OCI-LY7 (cell line): ENCODE measurements at regions not wholly inside any gene's neighbourhood (a gene's known extent, or its start where the extent isn't known, plus 50 kb on each side); places are given as distances from the start of the nearest gene placed in this dataset. TPM values are rescaled to one million over a fixed set of nuclear protein-coding genes. Genes with fewer than 3 reads are reported as not detected.
"Not testable (repeated sequence)": the region's sequence is repeated elsewhere in the genome, so short reads cannot be mapped to it uniquely, and the experiment has no call there.

ENCODE experiments used
- BruUV-seq: library from RNA; stranded (reverse); fragments of 400-500 nt; replicated peaks from 2 replicates; lab custom pipeline; 2021; lab: Mats Ljungman, UMichigan
- CTCF ChIA-PET: fragments of 300-600 bp; sonication (Branson Sonifier 250); formaldehyde crosslinking; loops from one replicate; lab custom pipeline; 2022; ENCODE audit warnings: antibody characterized with exemption; ENCODE audit not compliant: unreplicated experiment; lab: Charles Lee
- POLR2A ChIA-PET: fragments of 300-600 bp; sonication (Branson Sonifier 250); formaldehyde crosslinking; loops from one replicate; lab custom pipeline; 2022; ENCODE audit warnings: antibody characterized with exemption; lab: Charles Lee
- DNase-seq: peaks from one replicate; pipeline ENCODE4 v3.0.0-alpha.2; 2015; ENCODE audit warnings: low spot score
- H2AFZ ChIP-seq: fragments of 200-600 bp; sonication (generic), shearing (Covaris generic); 2 replicates; pipeline ENCODE4 v1.6.1; 2014; ENCODE audit warnings: mild to moderate bottlenecking, antibody characterized with exemption, low read length, moderate library complexity
- H3K27ac ChIP-seq: fragments of 200-600 bp; sonication (generic); 2 replicates; pipeline ENCODE4 v1.5.1; 2014; ENCODE audit warnings: mixed run types, low read depth, mild to moderate bottlenecking, moderate library complexity, low read length, inconsistent platforms; ENCODE audit not compliant: poor library complexity, severe bottlenecking
- H3K36me3 ChIP-seq: fragments of 200-600 bp; sonication (generic); 2 replicates; pipeline ENCODE4 v1.6.1; 2014; ENCODE audit warnings: mild to moderate bottlenecking, antibody characterized with exemption, low read length, moderate library complexity, mixed read lengths; ENCODE audit not compliant: insufficient read depth
- H3K4me1 ChIP-seq: fragments of 200-600 bp; sonication (generic); 2 replicates; pipeline ENCODE4 v1.5.1; 2014; ENCODE audit warnings: mild to moderate bottlenecking, low read length; ENCODE audit not compliant: insufficient read depth, poor library complexity, severe bottlenecking
- H3K4me2 ChIP-seq: fragments of 200-600 bp; sonication (generic); 2 replicates; pipeline ENCODE4 v1.6.1; 2014; ENCODE audit warnings: mild to moderate bottlenecking, low read length
- H3K4me3 ChIP-seq: fragments of 200-600 bp; sonication (generic); 2 replicates; pipeline ENCODE4 v1.5.1; 2014; ENCODE audit warnings: mild to moderate bottlenecking, low read depth, low read length; ENCODE audit not compliant: poor library complexity, severe bottlenecking
- H3K79me2 ChIP-seq: fragments of 200-600 bp; sonication (generic); 2 replicates; pipeline ENCODE4 v1.6.1; 2016; ENCODE audit warnings: low read depth, mild to moderate bottlenecking, low read length, moderate library complexity, mixed read lengths; ENCODE audit not compliant: insufficient read depth
- H3K9me2 ChIP-seq: fragments of 200-600 bp; sonication (generic); 2 replicates; pipeline ENCODE4 v1.6.1; 2016; ENCODE audit warnings: mild to moderate bottlenecking, low read length, mixed read lengths; ENCODE audit not compliant: insufficient read depth
- H3K9me3 ChIP-seq: fragments of 200-600 bp; sonication (generic); 2 replicates; pipeline ENCODE4 v1.6.1; 2014; ENCODE audit warnings: mild to moderate bottlenecking, mixed run types, low read length, mixed read lengths
- H4K20me1 ChIP-seq: fragments of 200-600 bp; sonication (generic); 2 replicates; pipeline ENCODE4 v1.6.1; 2014; ENCODE audit warnings: mild to moderate bottlenecking, antibody characterized with exemption, low read length, moderate library complexity, mixed read lengths; ENCODE audit not compliant: insufficient read depth
- intact Hi-C: fragments of 100-400 bp; cut with micrococcal nuclease; formaldehyde crosslinking; loops from one replicate; pipeline ENCODE4 v1.10.0; 2022; ENCODE audit not compliant: unreplicated experiment
- small RNA-seq: library from RNA; depleted of rRNA; stranded (forward); fragments of <200 nt; gene quantifications from one replicate; pipeline ENCODE3, GENCODE V24; 2014

DNA sequence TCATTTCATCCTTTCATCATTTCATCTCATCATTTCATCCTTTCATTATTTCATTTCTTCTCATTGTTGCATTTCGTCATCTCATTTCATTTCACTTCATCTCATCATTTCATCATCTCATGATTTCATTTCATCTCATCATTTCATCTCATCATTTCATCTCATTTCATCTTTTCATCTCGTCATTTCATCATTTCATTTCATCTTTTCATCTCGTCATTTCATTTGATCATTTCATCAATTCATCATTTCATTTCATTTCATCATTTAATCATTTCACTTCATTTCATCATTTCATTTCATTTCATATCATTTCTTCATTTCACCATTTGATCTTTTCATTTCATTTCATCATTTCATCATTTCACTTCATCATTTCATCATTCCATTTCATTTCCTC lies 131.3 kb upstream of the TP53TG3 start:
- BruUV-seq, H3K4me3 ChIP-seq, H3K27ac ChIP-seq, CTCF ChIA-PET, intact Hi-C loops, H3K36me3 ChIP-seq, H3K4me2 ChIP-seq, H3K9me2 ChIP-seq, H3K4me1 ChIP-seq, H3K9me3 ChIP-seq, POLR2A ChIA-PET, H4K20me1 ChIP-seq, H3K79me2 ChIP-seq, DNase-seq, H2AFZ ChIP-seq: not testable (repeated sequence)

DNA sequence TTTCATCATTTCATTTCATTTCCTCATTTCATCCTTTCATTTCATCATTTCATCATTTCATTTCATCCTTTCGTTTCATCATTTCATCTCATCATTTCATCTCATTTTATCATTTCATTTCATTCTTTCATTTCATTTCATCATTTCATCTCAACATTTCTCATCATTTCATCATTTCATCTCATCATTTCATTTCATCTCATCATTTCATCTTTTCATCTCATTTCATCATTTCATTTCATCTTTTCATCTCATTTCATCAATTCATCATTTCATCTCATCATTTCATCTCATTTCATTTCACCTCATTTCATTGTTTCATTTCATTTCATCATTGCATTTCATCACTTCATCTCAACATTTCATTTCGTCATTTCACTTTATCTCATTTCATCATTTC lies 129.7 kb upstream of the TP53TG3 start:
- not testable (repeated sequence) for DNase-seq

More for the DNA sequence above, 129.7 kb upstream of the TP53TG3 start:
- H3K9me3 ChIP-seq, H3K4me1 ChIP-seq, BruUV-seq, H3K36me3 ChIP-seq, CTCF ChIA-PET, H3K79me2 ChIP-seq, H3K27ac ChIP-seq, H4K20me1 ChIP-seq, intact Hi-C loops, POLR2A ChIA-PET, H3K4me2 ChIP-seq, H3K9me2 ChIP-seq, H3K4me3 ChIP-seq, H2AFZ ChIP-seq: not testable (repeated sequence)

Small RNAs in the stretch of these regions (small RNA-seq; reads per million reads assigned to genes)
- gene AC137761.2 (not detected), gene AC142086.2 (not detected)
